Liver (tissue), 3 donors: ENCODE measurements at regions not wholly inside any gene's neighbourhood (a gene's known extent, or its start where the extent isn't known, plus 50 kb on each side); places are given as distances from the start of the nearest gene placed in this dataset.

Source experiments
- ATF3 ChIP-seq: IDR thresholded peaks from 2 replicates; pipeline ENCODE4 v1.6.1; 2016; ENCODE audit warnings: antibody characterized with exemption
- CTCF ChIP-seq: fragments of 150-350 bp; IDR thresholded peaks from 2 replicates; pipeline ENCODE4 v1.5.1; 2017; ENCODE audit warnings: improper control_type of control experiment, low read depth, low read length; ENCODE audit not compliant: missing input control
- EGR1 ChIP-seq, 2 donors: IDR thresholded peaks; 2 replicates each; pipeline ENCODE4 v1.6.1; 2016 to 2018; ENCODE audit warnings: antibody characterized with exemption in 2 of 2, low read depth in 2 of 2
- FOXA2 ChIP-seq: IDR thresholded peaks from 2 replicates; pipeline ENCODE4 v1.6.1; 2016; ENCODE audit warnings: antibody characterized with exemption
- GABPA ChIP-seq, 2 donors: IDR thresholded peaks in 1 of 2; conservative IDR thresholded peaks in 1 of 2; 2 replicates each; pipeline ENCODE4 v1.6.1; 2016; ENCODE audit warnings: antibody characterized with exemption in 2 of 2, mild to moderate bottlenecking in 1 of 2, moderate library complexity in 1 of 2
- MAX ChIP-seq: IDR thresholded peaks from 2 replicates; pipeline ENCODE4 v1.6.1; 2016; ENCODE audit warnings: antibody characterized with exemption
- RAD21 ChIP-seq, 2 donors: IDR thresholded peaks; 2 replicates each; pipeline ENCODE4 v1.6.1; 2016; ENCODE audit warnings: antibody characterized with exemption in 2 of 2, mild to moderate bottlenecking in 2 of 2
- SP1 ChIP-seq: IDR thresholded peaks from 2 replicates; pipeline ENCODE4 v1.6.1; 2018; ENCODE audit warnings: antibody characterized with exemption, mild to moderate bottlenecking
- YY1 ChIP-seq: IDR thresholded peaks from 2 replicates; pipeline ENCODE4 v1.6.1; 2016; ENCODE audit warnings: antibody characterized with exemption, mild to moderate bottlenecking
- ZBTB33 ChIP-seq: IDR thresholded peaks from 2 replicates; pipeline ENCODE4 v1.6.1; 2016; ENCODE audit warnings: antibody characterized with exemption
- donor health status: healthy.
- donor health status: healthy.

- no peak for TF ChIP-seq CTCF
- no peak for TF ChIP-seq YY1
- TF ChIP-seq FOXA2 = no peak
- no peak for TF ChIP-seq SP1
- TF ChIP-seq ZBTB33 = no peak
- TF ChIP-seq MAX = no peak
- TF ChIP-seq RAD21 (IDR thresholded peaks at IDR 0.05) = no peak
- TF ChIP-seq ATF3 = no peak
- TF ChIP-seq EGR1 (IDR thresholded peaks at IDR 0.05; ENCODE audit: low read depth in 2 of 2) = no peak
- no peak for TF ChIP-seq GABPA (IDR thresholded peaks at IDR 0.05 in 1 of 2, conservative IDR thresholded peaks at IDR 0.05 in 1 of 2)
Measured at GRCh38 chr21:15560383-15561056, 169.3 kb upstream of the USP25 start.
